ENCODE measurements at regions not wholly inside any gene's neighbourhood (a gene's known extent, or its start where the extent isn't known, plus 50 kb on each side); places are given as distances from the start of the nearest gene placed in this dataset.

DNA sequence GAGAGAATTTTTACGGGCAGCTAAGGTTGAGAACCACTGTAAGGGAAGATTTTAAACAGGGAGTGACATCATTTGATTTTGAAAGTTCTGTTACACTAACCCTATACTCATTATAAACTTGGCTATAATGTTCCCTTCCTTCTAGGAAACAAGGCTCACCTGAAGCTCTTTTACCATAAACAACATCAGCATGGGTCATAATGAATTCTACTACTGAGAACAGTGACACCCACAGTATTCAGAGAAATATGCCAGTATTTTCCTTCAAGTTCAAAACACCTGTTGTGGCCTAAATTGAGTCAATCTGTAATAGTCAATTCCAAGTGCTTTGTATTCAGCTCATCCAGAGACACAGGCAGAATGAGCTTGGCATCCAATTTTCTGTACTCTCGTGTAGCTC, 175.3 kb upstream of the STT3B start:
- DNase-seq: no peak

- DNase-seq: no peak
These were observed 174.2 kb upstream of the STT3B start for GRCh38 chr3:31358473-31359070.

DNA sequence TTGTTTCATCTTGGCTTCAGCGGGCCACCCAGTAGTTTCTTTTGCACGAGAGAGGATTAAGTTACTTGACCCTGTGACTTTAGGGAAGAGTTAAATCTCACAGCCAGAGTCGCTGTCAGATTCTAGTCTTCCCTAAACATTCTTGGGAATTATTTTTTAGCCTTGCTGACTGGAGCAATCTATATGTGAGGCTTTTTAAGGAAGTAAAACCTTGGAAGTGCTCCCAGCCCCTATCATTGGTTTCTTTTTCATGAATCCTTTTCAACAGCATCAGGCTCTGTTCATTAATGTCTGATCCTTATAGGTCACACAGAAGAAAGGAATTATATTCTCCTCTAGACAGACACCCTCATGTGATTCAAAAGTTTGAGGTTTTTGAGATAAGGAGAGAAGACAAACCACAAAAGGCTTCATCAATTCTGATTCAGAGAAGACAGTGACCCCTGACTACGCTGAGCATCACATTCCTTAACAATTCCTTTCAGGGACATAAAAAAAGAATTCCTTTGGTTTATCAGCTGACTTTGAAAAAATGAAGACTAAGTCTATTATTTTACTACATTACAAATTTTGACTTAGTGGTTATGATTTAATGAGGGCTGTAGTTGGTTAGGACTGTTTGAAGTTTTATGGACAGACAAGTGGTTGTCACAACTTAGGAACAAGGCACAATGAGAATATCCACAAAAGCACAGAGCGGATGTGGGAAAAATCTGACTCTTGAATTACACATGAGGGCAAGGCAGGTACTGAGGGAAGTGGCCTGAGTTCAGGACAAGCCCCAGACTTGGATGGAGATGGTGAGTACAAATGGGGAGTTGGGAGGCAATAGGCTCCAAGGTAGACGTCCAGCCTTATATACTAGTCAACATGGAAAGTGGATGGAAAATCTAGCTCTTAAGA, 171.1 kb upstream of the STT3B start:
- DNase-seq: no peak

DNA sequence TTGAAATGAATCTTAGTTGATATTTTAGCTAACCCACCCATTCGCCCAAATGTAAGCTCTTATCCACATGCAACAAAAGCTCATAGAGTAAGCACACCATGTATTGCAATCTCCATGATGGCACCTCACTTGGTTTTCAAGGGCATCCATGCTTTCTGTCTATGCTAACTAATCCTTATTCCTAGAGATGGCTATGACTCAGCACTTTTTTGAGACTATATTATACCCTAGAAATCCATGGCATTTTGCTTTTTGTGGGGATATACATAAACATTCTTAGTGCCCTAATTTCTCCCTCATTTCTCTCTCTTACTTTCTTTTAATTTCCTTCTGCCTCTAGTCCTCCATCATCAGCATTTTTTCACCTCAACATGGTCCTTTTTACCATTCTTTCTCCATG, 168.5 kb upstream of the STT3B start:
- DNase-seq: no peak

- DNase-seq: no peak
These were observed 168.0 kb upstream of the STT3B start for GRCh38 chr3:31364711-31365110.

- no peak for DNase-seq
These were observed 165.2 kb upstream of the STT3B start for GRCh38 chr3:31367518-31367917.

DNA sequence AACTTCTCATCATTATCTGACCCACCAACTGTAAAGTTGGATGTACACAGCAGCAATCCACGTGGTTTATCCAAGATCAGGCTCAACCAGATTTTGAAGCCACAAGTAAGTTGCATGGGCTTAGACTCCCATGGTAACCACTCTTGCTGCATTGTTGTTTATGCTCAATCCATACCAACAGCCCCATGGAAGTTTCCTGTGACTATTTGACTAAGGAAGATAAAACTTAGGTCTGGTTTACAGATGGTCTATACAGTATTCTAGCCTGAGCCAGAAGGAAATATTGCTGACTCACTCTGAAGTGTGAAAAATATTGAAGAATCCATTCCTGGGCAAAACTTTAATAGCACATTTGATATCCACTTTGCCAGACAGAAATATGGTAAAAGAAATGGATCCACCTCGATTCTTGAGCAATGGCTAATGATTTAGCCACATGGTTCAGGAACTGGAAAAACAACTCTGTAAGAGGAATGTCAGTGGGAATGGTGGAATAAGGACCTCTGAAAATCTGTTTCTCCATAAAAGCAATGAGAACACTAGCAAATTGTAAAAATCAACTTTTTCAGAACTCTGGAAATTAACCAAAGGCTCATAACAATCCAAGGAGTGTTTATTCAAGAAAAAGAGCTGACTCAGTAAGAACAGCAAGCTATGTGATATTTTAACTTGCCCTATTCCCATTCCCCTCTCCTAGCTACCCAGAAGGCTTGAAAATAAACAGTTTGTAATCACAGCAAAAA, 162.9 kb upstream of the STT3B start:
- DNase-seq: no peak

- DNase-seq: no peak
These were observed 162.4 kb upstream of the STT3B start for GRCh38 chr3:31370380-31370666.

DNA sequence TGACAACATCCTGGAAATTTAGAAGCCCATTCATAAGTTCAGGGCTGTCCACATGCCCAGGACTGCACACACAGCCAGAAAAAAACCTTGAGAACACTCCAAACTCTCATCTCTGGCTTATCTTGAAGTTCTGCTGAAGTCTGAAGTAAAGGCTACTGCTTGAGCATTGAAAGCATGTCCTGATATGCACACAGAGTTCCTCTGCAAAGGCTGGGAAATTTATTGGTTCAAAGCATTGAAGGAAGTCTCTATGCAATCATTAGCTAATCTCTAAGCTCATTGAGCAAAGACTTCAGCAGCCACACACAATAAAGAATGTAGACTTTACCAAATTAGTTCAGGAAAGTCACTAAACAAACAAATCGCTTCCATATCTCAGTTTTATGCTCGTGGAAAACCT, 162.0 kb upstream of the STT3B start:
- no peak for DNase-seq

DNA sequence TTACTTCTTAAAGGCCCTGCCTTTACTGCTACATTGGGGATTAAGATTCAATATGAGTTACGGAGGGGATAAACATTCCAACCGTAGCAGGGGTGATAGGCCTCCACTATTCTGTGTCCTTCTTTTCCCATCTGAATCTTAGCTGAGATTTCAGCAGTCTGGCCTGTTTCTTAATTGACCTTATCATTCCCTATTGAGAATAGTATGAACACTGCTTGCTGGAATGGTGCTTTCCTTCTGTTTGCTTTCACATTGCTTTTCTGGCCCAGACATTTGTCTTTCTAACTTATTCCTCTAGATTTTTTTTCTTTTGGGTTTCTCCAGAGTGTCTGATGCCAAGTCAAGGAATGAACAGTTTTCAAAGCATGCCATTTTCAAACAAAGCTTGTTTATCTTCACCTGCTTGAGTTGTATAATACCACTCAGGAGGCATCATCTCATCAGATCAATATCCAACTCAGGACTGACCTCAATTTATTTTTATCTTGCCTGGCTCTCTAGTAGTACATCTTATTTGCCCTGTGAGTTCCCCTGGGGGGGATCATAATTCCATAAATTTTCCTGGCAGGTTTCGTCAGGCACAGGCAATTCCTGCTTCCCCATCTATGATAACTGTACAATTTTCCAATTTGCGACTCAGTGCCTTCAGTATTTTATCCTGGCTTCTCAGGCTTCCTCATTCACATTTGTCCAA, 161.1 kb upstream of the STT3B start:
- DNase-seq: no peak

- DNase-seq: no peak
These were observed 159.0 kb upstream of the STT3B start for GRCh38 chr3:31373681-31374080.

DNA sequence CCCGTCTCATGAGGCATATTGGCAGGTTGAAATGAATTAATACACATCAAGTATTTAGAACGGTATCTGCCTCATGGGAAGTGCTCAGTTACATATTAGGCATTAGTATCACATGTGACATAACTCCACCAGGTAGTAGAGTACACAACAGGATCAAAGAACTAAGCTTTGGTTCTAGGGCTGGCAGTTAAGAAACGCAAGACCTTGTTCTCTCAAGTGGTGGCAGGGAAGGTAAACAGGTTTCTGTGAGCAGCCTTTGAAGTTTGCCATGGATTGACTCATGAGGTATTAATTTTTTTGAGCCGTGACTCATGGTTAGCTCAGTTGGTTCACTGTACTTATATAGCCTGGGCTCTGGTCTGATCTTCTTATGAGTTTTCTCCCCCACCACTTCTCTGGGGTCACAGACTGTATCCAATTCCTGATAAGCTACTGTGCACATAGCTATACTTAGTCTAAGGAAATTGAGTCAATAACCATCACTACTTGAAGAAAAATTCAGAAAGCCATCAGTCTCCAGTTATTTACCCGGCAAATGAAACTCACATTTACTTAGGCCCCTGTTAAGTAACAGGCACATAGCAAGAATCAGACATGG, 155.6 kb upstream of the STT3B start:
- peak; percentile 36 for DNase-seq

GRCh38 chr3:31378231-31378630, 154.5 kb upstream of the STT3B start:
- no peak for DNase-seq

DNA sequence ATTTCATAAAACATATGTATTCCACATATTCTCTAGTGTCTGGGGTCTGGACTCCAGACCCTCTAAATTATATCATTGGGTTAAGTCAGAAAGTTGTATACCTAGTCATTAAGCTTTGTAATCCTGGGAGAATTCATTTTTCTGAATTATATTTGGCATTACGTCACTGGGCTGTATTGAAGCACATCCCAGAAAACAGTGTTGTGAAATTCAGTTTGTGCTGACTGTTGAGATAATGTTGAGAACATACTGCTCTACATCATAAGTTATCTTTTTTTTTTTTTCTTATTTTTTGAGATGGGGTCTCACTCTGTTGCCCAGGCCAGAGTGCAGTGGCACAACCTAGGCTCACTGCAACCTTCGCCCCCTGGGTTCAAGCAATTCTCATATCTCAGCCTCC, 153.1 kb upstream of the STT3B start:
- no peak for DNase-seq

DNA sequence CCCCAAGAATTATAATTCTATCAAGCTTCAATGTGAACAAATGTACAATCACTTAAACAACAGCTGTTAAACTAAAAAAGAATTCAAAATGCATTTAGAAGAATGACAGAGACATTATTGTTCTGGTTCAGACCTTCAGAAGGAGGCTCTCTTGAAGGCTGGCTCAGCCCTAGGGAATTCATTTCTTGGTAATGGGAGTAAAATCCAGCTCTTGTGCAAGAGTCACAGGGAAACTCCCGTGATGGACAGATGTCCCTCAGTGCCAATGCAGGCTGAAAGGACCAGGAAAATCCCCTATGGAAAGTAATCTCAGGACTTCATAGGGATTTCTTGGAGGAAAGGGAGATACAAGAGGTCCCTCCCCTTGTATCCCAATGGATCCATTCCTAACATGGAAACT, 149.9 kb upstream of the STT3B start:
- DNase-seq: no peak

DNA sequence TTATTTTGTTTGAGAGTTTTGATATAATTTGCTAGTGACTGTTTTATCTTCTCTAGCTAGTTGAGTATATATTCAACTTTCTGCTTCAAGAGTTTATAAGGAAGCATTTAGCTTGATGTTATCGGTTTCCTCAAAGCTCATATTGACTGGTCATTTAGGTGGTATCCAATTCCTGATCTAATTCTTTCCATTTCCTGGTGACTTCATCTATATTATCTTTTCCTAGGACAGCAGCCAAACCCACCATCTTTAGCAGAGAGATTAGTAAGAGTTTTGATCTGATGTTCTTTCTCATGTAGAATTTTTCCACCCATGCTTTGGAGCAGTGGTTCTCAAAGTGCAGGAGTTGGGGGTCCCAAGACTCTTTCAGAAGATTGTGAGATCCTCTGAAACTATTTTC, 148.6 kb upstream of the STT3B start:
- no peak for DNase-seq

- DNase-seq: no peak
These were observed 142.8 kb upstream of the STT3B start for GRCh38 chr3:31389939-31390338.

GRCh38 chr3:31390466-31390865, 142.3 kb upstream of the STT3B start:
- DNase-seq: no peak

GRCh38 chr3:31391150-31391549, 141.6 kb upstream of the STT3B start:
- no peak for DNase-seq

DNA sequence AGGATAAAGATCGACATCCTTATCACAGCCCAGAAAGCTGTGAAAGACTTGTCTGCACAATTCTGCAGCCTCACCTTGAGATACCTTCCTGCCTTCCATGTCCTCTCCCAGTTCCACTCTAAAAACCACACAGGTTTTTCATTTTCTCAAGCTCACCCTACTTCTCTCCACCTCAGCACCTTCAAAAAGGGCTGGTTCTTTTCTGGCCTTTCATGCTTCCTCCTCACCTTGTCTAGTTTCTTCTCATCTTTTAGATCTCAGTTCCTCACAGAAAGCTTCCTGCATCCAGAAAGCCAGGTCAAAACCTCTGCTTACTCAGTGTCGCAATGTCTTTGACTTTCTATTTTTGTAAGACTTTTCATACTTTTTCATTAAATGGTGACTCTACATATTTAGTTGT, 140.2 kb upstream of the STT3B start:
- DNase-seq: no peak

DNA sequence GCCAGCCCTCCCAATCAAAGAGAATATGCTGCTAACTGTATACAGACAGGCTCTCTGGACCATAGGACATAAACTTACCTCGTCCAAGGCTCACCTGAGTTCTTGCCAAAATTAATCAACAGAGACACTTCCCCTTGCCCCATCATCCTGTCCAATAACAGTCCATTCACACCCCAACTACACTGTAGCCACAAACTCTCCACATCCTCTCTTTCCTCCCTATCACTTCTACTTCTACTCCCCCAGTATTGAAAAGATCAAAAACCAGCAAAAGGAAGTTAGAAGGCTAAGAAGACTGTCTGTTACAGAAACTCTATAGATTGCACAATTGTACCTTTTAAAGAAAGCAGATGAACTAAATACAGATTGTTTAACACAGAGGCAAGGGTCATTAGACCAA, 133.5 kb upstream of the STT3B start:
- no peak for DNase-seq

DNA sequence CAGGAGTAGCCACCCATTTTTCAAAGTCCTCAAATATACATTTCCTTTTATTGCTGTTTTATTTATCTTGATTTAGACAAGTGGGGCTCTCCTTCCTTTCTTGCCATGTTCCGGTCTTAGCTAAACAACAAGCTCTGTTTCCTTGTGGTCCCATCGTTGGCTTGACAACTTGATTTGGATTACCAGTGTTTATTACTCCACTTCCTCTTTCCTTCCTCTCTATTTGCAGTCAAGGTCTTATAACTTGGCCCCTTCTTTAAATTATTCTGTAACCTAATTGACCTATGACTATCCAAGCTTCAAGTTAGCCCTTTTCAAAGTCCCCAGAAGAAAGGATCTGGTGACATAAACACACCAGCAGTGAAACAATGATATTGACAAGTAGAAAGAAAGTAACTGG, 130.6 kb upstream of the STT3B start:
- no peak for DNase-seq

GRCh38 chr3:31403197-31403596, 129.5 kb upstream of the STT3B start:
- DNase-seq: no peak

All from CD4-positive, alpha-beta T cell treated with Interleukin-21 for 1 hour (primary cell).